ENCODE measurements at regions not wholly inside any gene's neighbourhood (a gene's known extent, or its start where the extent isn't known, plus 50 kb on each side); places are given as distances from the start of the nearest gene placed in this dataset.

GRCh38 chr2:236637686-236638569 lies 68.3 kb downstream of the ACKR3 start:
- no peak overlapping the region for H3K4me3 ChIP-seq (ENCODE audit: low read depth, low read length)

GRCh38 chr2:236638707-236639106 lies 69.1 kb downstream of the ACKR3 start:
- no peak for TF ChIP-seq CTCF (IDR thresholded peaks at IDR 0.05; ENCODE audit: insufficient read depth, low read length, poor library complexity, severe bottlenecking)
- Histone ChIP-seq H3K36me3 (ENCODE audit: control insufficient read depth, insufficient read depth, low read length) (no peaks in the 10 kb centered on the region), H3K4me3 (ENCODE audit: low read depth, low read length) (no peak overlapping the region), H3K27me3 (ENCODE audit: control insufficient read depth, insufficient read depth, low read length) (peaks cover 2% of the 10 kb centered on the region)
- no peak for DNase-seq (ENCODE audit: low read depth)

More at GRCh38 chr2:236637686-236638569, 68.3 kb downstream of the ACKR3 start:
- peaks cover 8% of the 10 kb centered on the region for H3K27me3 ChIP-seq (ENCODE audit: control insufficient read depth, insufficient read depth, low read length)
- H3K36me3 ChIP-seq (ENCODE audit: control insufficient read depth, insufficient read depth, low read length) = no peaks in the 10 kb centered on the region
- TF ChIP-seq CTCF (IDR thresholded peaks at IDR 0.05; ENCODE audit: insufficient read depth, low read length, poor library complexity, severe bottlenecking) = no peak
- DNase-seq (ENCODE audit: low read depth) = no peak

- TF ChIP-seq CTCF (IDR thresholded peaks at IDR 0.05; ENCODE audit: insufficient read depth, low read length, poor library complexity, severe bottlenecking) = no peak
- Histone ChIP-seq H3K36me3 (ENCODE audit: control insufficient read depth, insufficient read depth, low read length) (no peaks in the 10 kb centered on the region), H3K4me3 (ENCODE audit: low read depth, low read length) (no peak overlapping the region), H3K27me3 (ENCODE audit: control insufficient read depth, insufficient read depth, low read length) (no peaks in the 10 kb centered on the region)
- DNase-seq (ENCODE audit: low read depth) = no peak
Observed at GRCh38 chr2:236639461-236640235, 70.0 kb downstream of the ACKR3 start.

GRCh38 chr2:236641051-236641726 lies 71.6 kb downstream of the ACKR3 start:
- no peak overlapping the region for H3K4me3 ChIP-seq (ENCODE audit: low read depth, low read length)
- no peaks in the 10 kb centered on the region for H3K36me3 ChIP-seq (ENCODE audit: control insufficient read depth, insufficient read depth, low read length)
- H3K27me3 ChIP-seq (ENCODE audit: control insufficient read depth, insufficient read depth, low read length) = no peaks in the 10 kb centered on the region
- no peak for TF ChIP-seq CTCF (IDR thresholded peaks at IDR 0.05; ENCODE audit: insufficient read depth, low read length, poor library complexity, severe bottlenecking)
- no peak for DNase-seq (ENCODE audit: low read depth)

- no peak for DNase-seq (ENCODE audit: low read depth)
- Histone ChIP-seq H3K36me3 (ENCODE audit: control insufficient read depth, insufficient read depth, low read length) (no peaks in the 10 kb centered on the region), H3K27me3 (ENCODE audit: control insufficient read depth, insufficient read depth, low read length) (no peaks in the 10 kb centered on the region), H3K4me3 (ENCODE audit: low read depth, low read length) (no peak overlapping the region)
- TF ChIP-seq CTCF (IDR thresholded peaks at IDR 0.05; ENCODE audit: insufficient read depth, low read length, poor library complexity, severe bottlenecking) = no peak
Observed at GRCh38 chr2:236642125-236642524, 72.5 kb downstream of the ACKR3 start.
